ENCODE measurements at regions not wholly inside any gene's neighbourhood (a gene's known extent, or its start where the extent isn't known, plus 50 kb on each side); places are given as distances from the start of the nearest gene placed in this dataset.
A peak's percentile ranks its signal among the peaks of the same experiment; 100 is the strongest.

DNA sequence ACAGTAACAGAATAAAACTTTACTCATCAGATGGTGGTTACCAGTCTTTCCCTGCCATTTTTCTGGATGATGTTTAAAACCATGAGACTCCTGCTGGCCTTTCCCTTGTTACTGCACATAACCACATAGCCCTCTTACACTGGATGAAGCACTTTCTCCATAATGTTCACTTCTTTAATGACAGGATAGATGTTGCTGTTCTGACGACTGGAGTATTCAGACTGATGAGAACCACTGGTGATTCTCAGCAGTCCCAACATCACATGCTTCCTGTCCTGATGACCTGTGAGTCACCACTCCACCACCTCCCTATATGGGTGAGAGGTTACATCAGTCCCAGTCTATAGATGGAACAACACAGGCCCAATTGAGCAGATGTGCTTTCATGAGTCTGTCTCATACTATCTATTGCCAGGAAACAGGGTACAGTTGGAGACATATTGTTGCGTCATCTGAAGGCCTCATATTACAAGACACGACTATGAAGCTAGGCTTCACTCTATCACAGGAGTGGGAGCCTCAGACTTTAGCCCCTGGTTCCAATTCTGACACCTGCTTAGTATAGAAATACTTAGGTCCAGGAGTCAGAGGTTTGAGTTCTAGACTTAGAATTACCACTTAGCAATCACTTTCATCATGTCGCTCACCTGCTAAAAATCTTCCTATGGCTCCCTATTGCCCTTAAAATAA is 145.7 kb upstream of the KLF7 start:
- ChIA-PET POLR2A (no interaction called here), CTCF (no interaction called here)
- Histone ChIP-seq H3K9me3 (ENCODE audit: control insufficient read depth, insufficient read depth, low read depth, low read length) (no peaks in the 10 kb centered on the region), H3K27ac (ENCODE audit: low read length) (no peak overlapping the region), H3K4me1 (ENCODE audit: control insufficient read depth, insufficient read depth, low read length) (no peaks in the 10 kb centered on the region), H3K4me3 (ENCODE audit: low read depth in 2 of 2, low read length in 2 of 2) (no peak overlapping the region), H3K27me3 (ENCODE audit: control insufficient read depth, insufficient read depth, low read length) (no peaks in the 10 kb centered on the region), H3K36me3 (ENCODE audit: control insufficient read depth, insufficient read depth, low read length) (no peaks in the 10 kb centered on the region)
- ATAC-seq (peak; percentile 51; the same call in 1 of the 2 replicates), DNase-seq (ENCODE audit: low read depth, low spot score) (peak; percentile 73)
- in situ Hi-C loops (cut with HindIII; ENCODE audit: low pct_unique_long_range_greater_than_20kb, low sequenced_read_pairs): no loop called here
- intact Hi-C loops (cut with micrococcal nuclease; ENCODE audit: unreplicated experiment): loop anchor here (10.0 kb wide), 1 partner anchor 327 kb away; no protein-coding TSS in a partner anchor
- TF ChIP-seq CTCF (IDR thresholded peaks at IDR 0.05) (peak; percentile 30; the same call in 1 of the 2 replicates), REST (IDR thresholded peaks at IDR 0.05; ENCODE audit: insufficient read depth in 1 of 2, low read depth in 2 of 2, low read length in 1 of 2) (no peak)
- BruUV-seq (replicated peaks): no TSS peak

- DNase-seq (ENCODE audit: low read depth, low spot score): no peak
- Histone ChIP-seq H3K4me3 (ENCODE audit: low read depth in 2 of 2, low read length in 2 of 2) (no peak overlapping the region), H3K27me3 (ENCODE audit: control insufficient read depth, insufficient read depth, low read length) (no peaks in the 10 kb centered on the region), H3K9me3 (ENCODE audit: control insufficient read depth, insufficient read depth, low read depth, low read length) (no peaks in the 10 kb centered on the region), H3K4me1 (ENCODE audit: control insufficient read depth, insufficient read depth, low read length) (no peaks in the 10 kb centered on the region), H3K27ac (ENCODE audit: low read length) (no peak overlapping the region), H3K36me3 (ENCODE audit: control insufficient read depth, insufficient read depth, low read length) (no peaks in the 10 kb centered on the region)
- POLR2A ChIA-PET: no interaction called here
- TF ChIP-seq TCF7L2 (IDR thresholded peaks at IDR 0.05; ENCODE audit: low read depth, low read length) (no peak), CTCF (IDR thresholded peaks at IDR 0.05) (no peak), SIN3A (IDR thresholded peaks at IDR 0.05; ENCODE audit: borderline replicate concordance, insufficient read depth, low read depth, low read length) (no peak)
- intact Hi-C loops (cut with micrococcal nuclease; ENCODE audit: unreplicated experiment) (loop anchor here (10.0 kb wide), 1 partner anchor 327 kb away; no protein-coding TSS in a partner anchor), in situ Hi-C loops (cut with HindIII; ENCODE audit: low pct_unique_long_range_greater_than_20kb, low sequenced_read_pairs) (no loop called here)
- no peak for ATAC-seq
- CTCF ChIA-PET: no interaction called here
- BruUV-seq (replicated peaks): no TSS peak
Observed at GRCh38 chr2:207312006-207312356, 146.2 kb upstream of the KLF7 start.

Data from Panc1 (cell line).